Central memory CD8-positive, alpha-beta T cell (primary cell): ENCODE measurements at regions not wholly inside any gene's neighbourhood (a gene's known extent, or its start where the extent isn't known, plus 50 kb on each side); places are given as distances from the start of the nearest gene placed in this dataset.

Experiments
- ATAC-seq: fragments of 150-1000 bp; cut with Tn5 transposase; replicated peaks from 2 replicates; pipeline ENCODE4 v1.10.0; 2022; ENCODE audit warnings: mild to moderate bottlenecking, moderate FRiP score, moderate number of reproducible peaks; ENCODE audit not compliant: poor library complexity, severe bottlenecking; ENCODE audit errors: extremely low read depth
- DNase-seq, 2 donors: peaks; one replicate each; pipeline ENCODE4 v3.0.0; 2021; ENCODE audit warnings: low spot score in 2 of 2
- H3K27ac Mint-ChIP-seq: one replicate; pipeline ENCODE4 v1.8.0; 2022; ENCODE audit warnings: low read depth, mild to moderate bottlenecking, moderate library complexity, mixed read lengths
- H3K27me3 Mint-ChIP-seq: one replicate; pipeline ENCODE4 v1.8.0; 2022; ENCODE audit warnings: mixed read lengths
- H3K36me3 Mint-ChIP-seq: one replicate; pipeline ENCODE4 v1.8.0; 2022; ENCODE audit warnings: mild to moderate bottlenecking, moderate library complexity, mixed read lengths; ENCODE audit not compliant: insufficient read depth
- H3K4me1 Mint-ChIP-seq: one replicate; pipeline ENCODE4 v1.8.0; 2022; ENCODE audit warnings: mixed read lengths
- H3K4me3 Mint-ChIP-seq: one replicate; pipeline ENCODE4 v1.8.0; 2022; ENCODE audit warnings: mild to moderate bottlenecking, moderate library complexity, mixed read lengths
- H3K9me3 Mint-ChIP-seq: one replicate; pipeline ENCODE4 v1.8.0; 2022; ENCODE audit warnings: mixed read lengths

DNA sequence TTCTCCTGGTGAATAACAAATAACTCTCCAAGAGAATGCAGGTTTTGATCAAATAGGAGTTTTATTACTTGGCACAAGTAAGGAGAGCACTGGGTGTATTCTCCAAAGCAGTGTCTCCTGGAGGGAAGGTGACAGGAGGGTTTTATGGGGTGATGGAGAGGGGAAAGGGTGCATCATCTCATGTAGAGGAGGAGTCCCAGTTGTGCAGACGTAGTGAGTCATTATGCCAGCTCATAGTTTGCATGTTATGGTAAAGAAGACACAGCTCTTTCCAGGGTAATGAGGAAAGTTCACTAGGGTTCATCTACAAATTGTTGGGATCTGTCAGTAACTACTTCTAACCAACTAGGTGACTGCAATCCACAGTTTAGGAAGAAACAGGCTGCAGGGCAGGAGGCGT, 347.9 kb upstream of the MEOX2 start:
- no peak overlapping the region for H3K4me3 Mint-ChIP-seq
- DNase-seq (no peak), ATAC-seq (no peak)
- no peaks in the 10 kb centered on the region for H3K36me3 Mint-ChIP-seq
- H3K9me3 Mint-ChIP-seq, result peaks cover 4% of the 10 kb centered on the region
- no peaks in the 10 kb centered on the region for H3K4me1 Mint-ChIP-seq
- peaks cover 21% of the 10 kb centered on the region for H3K27me3 Mint-ChIP-seq
- no peak overlapping the region for H3K27ac Mint-ChIP-seq

DNA sequence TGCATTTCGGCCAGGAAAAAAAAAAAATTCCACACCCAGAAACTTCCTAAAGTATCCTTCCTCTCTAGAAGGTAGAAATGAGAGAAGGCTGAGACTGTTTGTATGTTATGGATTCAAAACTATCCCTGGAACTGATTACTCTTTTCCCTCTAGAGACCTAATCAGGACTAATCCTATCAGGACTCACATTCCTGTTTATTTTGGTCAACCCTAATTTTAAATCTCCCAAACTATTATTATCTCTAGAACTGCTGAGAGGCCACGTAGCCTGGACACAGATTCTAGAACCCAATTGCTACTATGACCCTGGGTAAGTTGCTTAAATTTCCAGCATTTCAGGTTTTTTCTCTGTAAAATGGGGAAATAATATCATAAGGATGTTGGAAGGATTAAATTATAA, 346.8 kb upstream of the MEOX2 start:
- no peaks in the 10 kb centered on the region for H3K36me3 Mint-ChIP-seq
- DNase-seq (no peak), ATAC-seq (no peak)
- H3K9me3 Mint-ChIP-seq, result peaks cover 4% of the 10 kb centered on the region
- no peak overlapping the region for H3K27ac Mint-ChIP-seq
- H3K4me1 Mint-ChIP-seq, result no peaks in the 10 kb centered on the region
- H3K27me3 Mint-ChIP-seq, result peaks cover 21% of the 10 kb centered on the region
- H3K4me3 Mint-ChIP-seq, result no peak overlapping the region

DNA sequence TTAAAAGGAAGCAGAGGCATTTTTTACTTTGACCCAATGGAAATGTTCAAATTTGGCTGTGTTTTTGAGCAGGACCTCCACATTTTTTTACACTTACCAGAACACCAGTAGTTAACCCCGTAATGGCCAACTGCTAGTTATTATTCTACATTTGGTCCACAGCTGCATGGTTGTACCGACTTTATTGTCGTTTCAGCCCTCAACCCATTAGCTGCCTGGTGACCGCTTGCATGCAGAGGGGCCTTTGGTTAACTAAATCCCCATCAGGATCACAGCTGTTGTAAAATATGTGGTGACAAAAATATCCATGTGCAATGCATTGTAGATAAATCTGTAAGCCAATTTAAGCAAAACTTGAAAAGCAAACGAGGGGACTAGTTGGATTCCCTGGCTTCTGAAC, 342.2 kb upstream of the MEOX2 start:
- no peak for ATAC-seq

DNA sequence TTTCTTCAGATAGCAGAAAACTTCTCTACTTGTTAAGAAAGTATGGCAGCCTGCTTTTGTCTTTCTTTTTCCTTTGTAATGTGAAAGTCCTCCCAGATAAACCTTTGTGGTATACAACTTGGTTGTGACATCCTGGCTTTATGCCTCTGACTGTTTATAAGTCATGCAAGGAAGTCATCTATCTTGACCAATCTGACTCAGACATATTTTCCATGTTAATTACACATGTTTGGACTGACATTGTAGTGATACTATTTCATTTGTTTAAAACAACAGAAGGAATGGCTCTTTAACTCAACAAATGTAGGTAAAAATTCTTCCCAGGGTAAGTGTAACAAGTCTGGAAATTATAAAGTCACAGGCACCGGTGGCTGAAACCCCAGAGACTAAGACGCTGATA, 341.6 kb upstream of the MEOX2 start:
- no peak for DNase-seq
- ATAC-seq, result no peak
- Mint-ChIP-seq H3K27me3 (no peaks in the 10 kb centered on the region), H3K4me1 (no peaks in the 10 kb centered on the region), H3K9me3 (no peaks in the 10 kb centered on the region), H3K4me3 (no peak overlapping the region), H3K27ac (no peak overlapping the region), H3K36me3 (no peaks in the 10 kb centered on the region)

More for the DNA sequence above, 342.2 kb upstream of the MEOX2 start:
- Mint-ChIP-seq H3K4me1 (no peaks in the 10 kb centered on the region), H3K4me3 (no peak overlapping the region), H3K27ac (no peak overlapping the region), H3K9me3 (no peaks in the 10 kb centered on the region), H3K36me3 (no peaks in the 10 kb centered on the region), H3K27me3 (peaks cover under 1% of the 10 kb centered on the region)
- no peak for DNase-seq

DNA sequence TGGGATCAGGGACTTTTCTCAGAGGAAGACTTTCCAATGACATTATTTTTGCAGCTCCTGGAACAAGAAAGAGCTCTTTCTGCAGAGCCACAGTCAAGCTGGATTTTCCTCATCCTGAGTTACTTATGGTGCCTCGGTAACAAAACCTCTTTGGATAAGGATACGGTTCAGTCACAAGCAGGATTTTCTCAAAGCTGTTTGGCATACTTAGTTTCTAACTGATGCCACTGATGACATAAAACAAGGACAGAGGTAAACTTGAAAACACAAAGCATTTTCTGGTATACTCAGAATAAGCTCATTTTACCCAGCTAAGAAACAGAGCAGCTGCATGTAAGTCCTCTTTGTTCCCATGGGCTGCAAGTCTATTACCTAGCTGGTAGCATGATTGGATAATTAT, 340.9 kb upstream of the MEOX2 start:
- Mint-ChIP-seq H3K4me3 (no peak overlapping the region), H3K36me3 (no peaks in the 10 kb centered on the region), H3K27ac (no peak overlapping the region), H3K9me3 (no peaks in the 10 kb centered on the region), H3K4me1 (no peaks in the 10 kb centered on the region), H3K27me3 (no peaks in the 10 kb centered on the region)
- no peak for DNase-seq
- no peak for ATAC-seq

DNA sequence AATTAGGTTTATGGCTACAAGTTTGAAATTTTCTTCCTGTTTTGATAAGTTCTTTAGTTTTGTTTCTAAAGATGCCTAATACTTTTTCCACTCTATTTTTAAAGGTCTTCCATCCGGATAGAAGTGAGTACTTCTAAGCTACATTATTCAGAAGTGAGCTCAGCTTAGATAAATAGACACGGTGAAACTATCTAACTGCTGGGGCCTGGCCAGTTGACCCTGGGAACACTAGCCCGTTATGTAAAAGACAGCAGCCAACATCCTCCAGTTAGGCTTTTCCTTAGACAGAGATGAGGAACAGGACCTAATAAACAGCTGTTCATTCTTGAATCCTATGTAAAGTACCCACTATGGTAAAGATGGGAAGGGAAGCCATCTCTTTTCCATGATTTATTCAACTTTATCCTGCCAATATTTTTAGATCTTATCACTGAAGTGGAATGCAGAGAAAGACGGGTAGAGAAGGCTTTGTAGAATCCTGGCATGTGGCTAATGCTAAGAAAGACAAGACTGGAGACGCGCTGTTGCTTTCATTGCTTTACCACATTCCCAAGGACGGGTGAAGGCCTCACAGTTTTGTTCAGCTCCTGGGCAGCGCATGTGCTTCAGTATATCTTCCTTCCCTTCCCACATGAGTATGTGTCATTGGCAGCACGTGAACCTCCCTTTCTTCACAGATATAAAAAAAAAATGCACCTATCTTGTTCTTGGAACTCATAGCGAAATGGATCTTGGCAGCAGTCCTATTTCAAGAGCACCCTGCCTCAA, 340.0 kb upstream of the MEOX2 start:
- Mint-ChIP-seq H3K4me1 (no peaks in the 10 kb centered on the region), H3K27me3 (no peaks in the 10 kb centered on the region), H3K4me3 (no peak overlapping the region), H3K36me3 (no peaks in the 10 kb centered on the region), H3K9me3 (no peaks in the 10 kb centered on the region), H3K27ac (no peak overlapping the region)
- DNase-seq, result no peak
- ATAC-seq, result no peak

DNA sequence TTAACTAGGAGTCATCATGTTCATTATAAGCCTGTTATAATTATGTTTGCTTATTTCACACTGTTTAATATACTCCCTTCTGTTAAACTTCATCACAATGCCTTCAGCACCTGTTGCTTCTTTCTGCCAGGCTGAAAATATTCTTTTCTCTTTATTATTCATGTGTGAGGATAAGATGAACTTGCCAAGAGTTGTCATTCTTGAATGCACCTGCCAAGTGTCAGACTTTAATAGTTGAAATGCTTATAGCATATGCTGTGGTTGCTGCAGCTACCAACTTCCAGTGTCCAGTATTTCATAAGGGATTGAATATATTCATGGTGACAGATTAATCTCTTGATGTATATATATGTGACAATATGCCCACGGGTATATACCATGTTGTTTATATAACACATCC, 339.2 kb upstream of the MEOX2 start:
- ATAC-seq, result no peak
- H3K36me3 Mint-ChIP-seq, result no peaks in the 10 kb centered on the region
- no peaks in the 10 kb centered on the region for H3K4me1 Mint-ChIP-seq
- no peak overlapping the region for H3K4me3 Mint-ChIP-seq
- H3K9me3 Mint-ChIP-seq, result no peaks in the 10 kb centered on the region
- H3K27me3 Mint-ChIP-seq, result no peaks in the 10 kb centered on the region
- DNase-seq, result no peak
- H3K27ac Mint-ChIP-seq, result no peak overlapping the region

DNA sequence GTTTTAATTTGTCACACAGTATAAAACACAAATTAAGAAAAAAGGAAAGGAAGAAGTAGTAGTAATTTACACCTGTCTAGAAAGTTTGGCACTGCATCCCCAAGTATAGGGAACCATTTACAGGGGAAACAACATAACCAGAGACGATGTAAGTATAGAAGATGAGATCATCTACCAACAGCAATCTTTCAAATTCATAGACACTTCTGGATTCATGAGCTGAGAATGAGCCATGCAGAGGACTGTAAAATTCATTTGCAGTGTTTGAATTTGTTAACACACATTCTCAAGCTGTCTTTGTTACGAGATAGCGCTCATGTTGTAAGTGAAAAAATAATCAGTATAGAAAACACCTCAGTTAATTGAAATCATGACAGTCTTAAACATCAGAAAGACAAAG, 337.0 kb upstream of the MEOX2 start:
- DNase-seq, result no peak
- Mint-ChIP-seq H3K36me3 (no peaks in the 10 kb centered on the region), H3K4me1 (no peaks in the 10 kb centered on the region), H3K27me3 (no peaks in the 10 kb centered on the region), H3K9me3 (no peaks in the 10 kb centered on the region), H3K4me3 (no peak overlapping the region), H3K27ac (no peak overlapping the region)
- no peak for ATAC-seq

DNA sequence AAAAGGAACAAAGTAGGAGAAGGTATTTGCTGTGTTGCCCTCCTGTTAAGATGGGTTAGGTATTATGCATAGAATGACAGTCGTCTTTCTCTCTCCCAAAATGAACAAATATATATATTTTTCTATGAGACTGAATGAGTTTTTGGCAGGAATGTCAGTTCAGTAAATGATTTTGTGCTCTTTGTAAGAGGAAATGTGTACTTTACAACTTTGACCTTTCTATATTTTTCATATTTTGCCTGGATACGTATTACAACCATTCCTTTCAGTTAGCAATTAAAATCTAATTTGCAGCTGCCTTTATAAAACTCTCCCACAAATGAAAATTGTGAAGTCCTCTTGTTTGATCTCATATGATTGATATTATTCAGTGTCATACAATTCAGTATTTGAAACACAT, 336.6 kb upstream of the MEOX2 start:
- Mint-ChIP-seq H3K9me3 (no peaks in the 10 kb centered on the region), H3K4me3 (no peak overlapping the region), H3K4me1 (no peaks in the 10 kb centered on the region), H3K27ac (no peak overlapping the region), H3K27me3 (no peaks in the 10 kb centered on the region), H3K36me3 (no peaks in the 10 kb centered on the region)
- ATAC-seq (no peak), DNase-seq (no peak)

DNA sequence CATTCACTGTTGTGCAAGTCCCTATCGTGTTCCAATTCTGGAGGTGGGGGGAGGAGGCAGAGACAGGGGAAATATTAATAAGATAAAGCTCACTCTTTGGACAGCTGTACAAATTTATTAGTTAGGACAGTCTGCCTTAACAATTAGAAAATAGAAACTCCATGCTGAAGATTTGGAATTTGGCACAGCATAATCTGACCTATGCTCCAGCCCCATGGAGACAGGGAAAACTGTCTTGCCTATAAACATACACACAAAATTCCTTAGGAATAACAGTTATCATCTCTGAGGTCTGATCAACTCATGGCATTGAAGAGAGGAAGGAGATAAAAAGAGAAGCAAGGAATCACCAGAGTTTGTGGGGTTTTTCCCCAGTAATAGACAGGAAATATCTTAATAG, 335.4 kb upstream of the MEOX2 start:
- no peaks in the 10 kb centered on the region for H3K9me3 Mint-ChIP-seq
- DNase-seq (no peak), ATAC-seq (no peak)
- no peak overlapping the region for H3K4me3 Mint-ChIP-seq
- no peak overlapping the region for H3K27ac Mint-ChIP-seq
- no peaks in the 10 kb centered on the region for H3K36me3 Mint-ChIP-seq
- no peaks in the 10 kb centered on the region for H3K27me3 Mint-ChIP-seq
- H3K4me1 Mint-ChIP-seq, result no peaks in the 10 kb centered on the region

DNA sequence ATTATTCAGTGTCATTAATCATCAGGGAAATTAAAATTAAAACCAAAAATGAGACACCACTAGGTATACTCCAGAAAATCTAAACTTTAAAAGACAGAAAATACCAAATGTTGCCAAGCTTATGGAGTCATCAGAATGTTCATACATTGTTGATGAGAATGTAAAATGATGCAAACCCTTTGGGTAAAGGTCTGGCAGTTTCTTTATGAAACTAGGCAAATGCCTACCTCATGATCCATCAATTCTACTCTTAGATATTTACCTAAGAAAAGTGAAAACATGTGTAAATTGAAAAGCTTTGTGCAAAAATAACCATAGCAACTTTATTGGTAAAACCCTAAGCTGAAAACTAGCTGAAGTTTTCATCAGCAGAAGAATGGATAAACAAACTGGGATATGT, 329.5 kb upstream of the MEOX2 start:
- H3K27me3 Mint-ChIP-seq, result no peaks in the 10 kb centered on the region
- H3K9me3 Mint-ChIP-seq, result no peaks in the 10 kb centered on the region
- no peak overlapping the region for H3K4me3 Mint-ChIP-seq
- H3K36me3 Mint-ChIP-seq, result no peaks in the 10 kb centered on the region
- no peak overlapping the region for H3K27ac Mint-ChIP-seq
- DNase-seq (no peak), ATAC-seq (no peak)
- no peaks in the 10 kb centered on the region for H3K4me1 Mint-ChIP-seq

DNA sequence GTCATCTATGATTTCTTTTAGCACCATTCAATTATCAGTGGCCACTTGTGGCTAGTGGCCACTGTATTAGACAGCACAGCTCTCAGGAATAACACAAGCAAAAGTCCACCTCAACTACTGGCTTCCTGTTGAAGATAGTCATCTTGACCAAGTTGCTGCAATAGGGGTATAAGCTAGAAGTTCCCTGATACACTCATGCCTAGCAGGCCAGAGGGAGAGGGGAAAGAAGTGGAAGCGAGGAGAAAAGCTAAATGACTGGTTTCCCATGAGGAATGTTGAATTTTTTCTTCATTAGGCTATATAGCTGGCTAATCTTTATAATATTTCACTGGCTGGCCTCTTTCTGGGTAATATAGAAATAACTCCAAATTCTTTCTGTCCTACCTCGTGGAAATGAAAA, 327.5 kb upstream of the MEOX2 start:
- no peak overlapping the region for H3K27ac Mint-ChIP-seq
- no peaks in the 10 kb centered on the region for H3K27me3 Mint-ChIP-seq
- no peak overlapping the region for H3K4me3 Mint-ChIP-seq
- H3K4me1 Mint-ChIP-seq, result no peaks in the 10 kb centered on the region
- H3K9me3 Mint-ChIP-seq, result no peaks in the 10 kb centered on the region
- ATAC-seq (no peak), DNase-seq (no peak)
- no peaks in the 10 kb centered on the region for H3K36me3 Mint-ChIP-seq

DNA sequence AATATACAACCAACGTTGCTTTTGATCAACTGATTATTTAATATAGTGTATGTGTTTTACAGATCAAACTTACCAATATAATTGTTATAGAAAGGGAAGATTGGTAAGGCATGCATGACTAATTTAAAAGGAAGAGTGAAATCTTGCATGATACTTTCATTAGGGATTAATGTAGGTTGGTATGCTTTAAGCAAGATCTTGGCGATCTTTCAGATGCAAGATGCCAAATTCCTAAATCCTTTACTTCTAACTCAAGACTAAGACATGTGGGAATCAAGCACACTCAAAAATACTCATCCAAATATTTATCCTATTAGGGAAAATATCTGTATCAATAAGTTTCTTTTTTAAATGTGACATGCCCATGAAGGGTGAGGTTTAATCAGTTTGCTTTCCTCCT, 321.4 kb upstream of the MEOX2 start:
- H3K9me3 Mint-ChIP-seq, result no peaks in the 10 kb centered on the region
- H3K27me3 Mint-ChIP-seq, result no peaks in the 10 kb centered on the region
- ATAC-seq (no peak), DNase-seq (no peak)
- no peaks in the 10 kb centered on the region for H3K36me3 Mint-ChIP-seq
- no peak overlapping the region for H3K4me3 Mint-ChIP-seq
- no peaks in the 10 kb centered on the region for H3K4me1 Mint-ChIP-seq
- no peak overlapping the region for H3K27ac Mint-ChIP-seq

DNA sequence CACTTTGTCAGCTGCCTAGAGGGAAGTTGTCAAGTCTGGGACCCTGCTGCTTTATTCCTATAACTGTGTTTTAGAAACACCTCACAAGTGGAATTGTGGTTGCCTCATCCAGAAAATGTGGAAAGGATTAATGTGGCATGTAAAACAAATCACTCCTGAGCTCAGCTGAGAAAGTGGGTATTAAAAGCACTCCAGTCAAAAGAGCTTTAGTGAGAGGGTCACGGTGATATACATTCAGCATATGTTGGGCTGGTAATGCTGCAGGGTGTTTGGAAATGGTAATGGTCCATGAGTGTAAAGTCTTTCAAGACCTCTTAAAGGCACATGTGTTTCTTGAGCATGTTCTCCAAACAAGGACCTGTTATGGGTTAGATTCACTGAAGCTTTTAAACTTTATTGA, 318.2 kb upstream of the MEOX2 start:
- no peaks in the 10 kb centered on the region for H3K9me3 Mint-ChIP-seq
- H3K36me3 Mint-ChIP-seq, result no peaks in the 10 kb centered on the region
- no peaks in the 10 kb centered on the region for H3K4me1 Mint-ChIP-seq
- no peak for DNase-seq
- no peaks in the 10 kb centered on the region for H3K27me3 Mint-ChIP-seq
- H3K4me3 Mint-ChIP-seq, result no peak overlapping the region
- H3K27ac Mint-ChIP-seq, result no peak overlapping the region
- no peak for ATAC-seq
